Activated CD4-positive, CD25-positive, alpha-beta regulatory T cell treated with anti-CD3 and anti-CD28 coated beads, Interleukin-2, amount 50 U/mL, for 16 hours (primary cell): ENCODE measurements at regions not wholly inside any gene's neighbourhood (a gene's known extent, or its start where the extent isn't known, plus 50 kb on each side); places are given as distances from the start of the nearest gene placed in this dataset.

Experiments used
- DNase-seq: peaks from one replicate; pipeline ENCODE4 v3.0.0-alpha.2; 2020; ENCODE audit warnings: low read depth, low spot score

GRCh38 chr7:4612939-4613841, 68.9 kb upstream of the FOXK1 start:
- DNase-seq: no peak

- no peak for DNase-seq
These were observed 68.1 kb upstream of the FOXK1 start for GRCh38 chr7:4613846-4614548.

- DNase-seq: no peak
These were observed 66.0 kb upstream of the FOXK1 start for GRCh38 chr7:4616116-4616515.

- no peak for DNase-seq
These were observed 60.7 kb upstream of the FOXK1 start for GRCh38 chr7:4621396-4621795.

- DNase-seq: no peak
These were observed 55.7 kb upstream of the FOXK1 start for GRCh38 chr7:4626318-4626845.

- no peak for DNase-seq
These were observed 52.7 kb upstream of the FOXK1 start for GRCh38 chr7:4629287-4629895.

- DNase-seq: no peak
These were observed 50.5 kb upstream of the FOXK1 start for GRCh38 chr7:4631380-4632179.
